Brain microvascular endothelial cell (primary cell): ENCODE measurements at regions not wholly inside any gene's neighbourhood (a gene's known extent, or its start where the extent isn't known, plus 50 kb on each side); places are given as distances from the start of the nearest gene placed in this dataset.

Source experiments
- DNase-seq: peaks from one replicate; pipeline ENCODE4 v3.0.0-alpha.2; 2020
- H3K27ac ChIP-seq: fragments of 250-450 bp; sonication (Bioruptor Pico); 2 replicates; pipeline ENCODE4 v1.5.1; 2020; ENCODE audit warnings: mild to moderate bottlenecking, moderate library complexity
- H3K27me3 ChIP-seq: fragments of 250-450 bp; sonication (Bioruptor Pico); replicated peaks from 2 replicates; pipeline ENCODE4 v1.5.1; 2020; ENCODE audit warnings: mild to moderate bottlenecking
- H3K36me3 ChIP-seq: fragments of 250-450 bp; sonication (Bioruptor Pico); replicated peaks from 2 replicates; pipeline ENCODE4 v1.5.1; 2020; ENCODE audit warnings: mild to moderate bottlenecking
- H3K4me3 ChIP-seq: 2 replicates; pipeline ENCODE4 v1.5.1; 2011; ENCODE audit warnings: low read depth, mild to moderate bottlenecking, control low read depth, low read length, moderate library complexity
- CTCF ChIP-seq: IDR thresholded peaks from 2 replicates; pipeline ENCODE4 v1.5.1; 2011; ENCODE audit warnings: low read depth, mild to moderate bottlenecking, moderate library complexity, low read length, control low read depth, inconsistent platforms; ENCODE audit errors: missing control alignments
- in situ Hi-C: cut with HindIII; loops from 2 replicates; pipeline ENCODE4 v1.10.0; 2017; ENCODE audit warnings: low sequenced_read_pairs, low pct_ligation_motif_present

DNA sequence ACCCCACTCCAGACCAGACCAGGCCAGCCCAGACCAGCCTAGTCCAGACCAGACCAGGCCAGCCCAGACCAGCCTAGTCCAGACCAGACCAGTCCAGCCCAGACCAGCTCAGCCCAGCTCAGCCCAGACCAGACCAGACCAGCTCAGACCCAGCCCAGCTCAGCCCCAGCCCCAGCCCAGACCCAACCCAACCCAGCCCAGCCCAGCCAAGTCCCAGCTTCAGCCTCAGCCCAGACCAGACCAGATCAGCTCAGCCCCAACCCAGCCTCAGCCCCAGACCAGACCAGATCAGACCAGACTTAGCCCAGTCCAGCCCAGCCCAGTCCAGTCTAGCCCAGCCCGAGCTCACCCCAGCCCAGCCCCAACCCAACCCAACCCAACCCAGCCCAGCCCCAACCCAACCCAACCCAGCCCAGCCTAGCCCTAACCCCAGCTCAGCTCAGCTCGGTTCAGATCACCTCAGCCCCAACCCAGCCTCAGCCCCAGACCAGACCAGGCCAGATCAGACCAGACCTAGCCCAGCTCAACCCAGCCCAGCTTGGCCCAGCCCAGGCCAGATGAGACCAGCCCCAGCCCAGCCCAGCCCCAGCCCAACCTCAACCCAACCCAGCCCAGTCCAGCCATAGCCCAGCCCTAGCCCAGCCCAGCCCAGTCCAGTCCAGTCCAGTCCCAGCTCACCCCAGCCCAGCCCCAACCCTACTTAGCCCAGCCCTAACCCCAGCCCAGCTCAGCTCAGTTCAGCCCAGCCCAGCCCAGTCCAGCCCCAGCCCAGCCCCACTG is 204.7 kb downstream of the BCL11B start:
- Histone ChIP-seq H3K36me3 (no peaks in the 10 kb centered on the region), H3K27ac (no peak overlapping the region), H3K4me3 (no peak overlapping the region), H3K27me3 (no peaks in the 10 kb centered on the region)
- no peak for TF ChIP-seq CTCF
- in situ Hi-C loops: no loop called here
- DNase-seq: no peak

GRCh38 chr14:99067927-99068326 is 204.1 kb downstream of the BCL11B start:
- in situ Hi-C loops: no loop called here
- Histone ChIP-seq H3K4me3 (no peak overlapping the region), H3K36me3 (no peaks in the 10 kb centered on the region), H3K27ac (no peak overlapping the region), H3K27me3 (no peaks in the 10 kb centered on the region)
- no peak for DNase-seq
- TF ChIP-seq CTCF: no peak

DNA sequence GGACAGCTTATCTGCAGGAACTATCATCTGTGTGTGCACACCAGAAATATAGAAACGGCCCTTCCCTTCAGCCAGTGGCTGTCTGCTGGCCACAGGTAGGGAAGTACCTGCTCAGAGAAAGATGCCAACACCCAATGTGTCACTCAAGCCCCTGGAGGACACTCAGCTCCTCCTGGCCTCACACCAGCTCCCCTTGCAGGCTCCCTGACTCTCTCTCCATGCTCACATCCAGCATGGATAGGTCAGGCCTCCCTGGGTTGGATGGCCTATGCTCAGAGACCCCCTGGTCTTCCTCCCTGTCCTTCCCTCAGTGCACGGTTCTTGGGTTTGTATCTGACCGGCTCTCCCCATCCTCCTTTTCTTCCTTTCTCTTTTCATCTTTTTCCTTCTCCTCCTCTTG is 202.1 kb downstream of the BCL11B start:
- H3K27me3 ChIP-seq: no peaks in the 10 kb centered on the region
- no peak for DNase-seq
- in situ Hi-C loops: no loop called here
- H3K27ac ChIP-seq: no peak overlapping the region
- no peaks in the 10 kb centered on the region for H3K36me3 ChIP-seq
- TF ChIP-seq CTCF: no peak
- H3K4me3 ChIP-seq: no peak overlapping the region

DNA sequence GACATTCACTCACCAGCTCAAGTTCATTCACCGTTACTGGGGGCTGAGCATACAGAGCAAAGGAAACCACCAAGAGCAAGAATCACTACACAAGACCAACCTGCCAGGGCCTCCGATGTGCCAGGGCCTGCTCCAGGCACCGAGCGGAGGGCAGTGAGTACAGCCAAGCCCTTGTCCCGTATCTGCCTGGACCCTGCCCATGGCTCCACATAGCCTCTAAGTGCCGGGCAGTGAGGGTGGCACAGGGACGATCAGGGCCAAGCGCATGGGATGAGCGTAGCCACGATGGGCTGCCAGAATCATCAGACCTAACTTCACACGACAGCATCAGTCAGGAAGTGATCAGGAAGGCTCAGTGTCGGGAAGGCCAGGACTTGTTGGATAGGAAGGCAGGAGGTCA is 199.6 kb downstream of the BCL11B start:
- in situ Hi-C loops: no loop called here

DNA sequence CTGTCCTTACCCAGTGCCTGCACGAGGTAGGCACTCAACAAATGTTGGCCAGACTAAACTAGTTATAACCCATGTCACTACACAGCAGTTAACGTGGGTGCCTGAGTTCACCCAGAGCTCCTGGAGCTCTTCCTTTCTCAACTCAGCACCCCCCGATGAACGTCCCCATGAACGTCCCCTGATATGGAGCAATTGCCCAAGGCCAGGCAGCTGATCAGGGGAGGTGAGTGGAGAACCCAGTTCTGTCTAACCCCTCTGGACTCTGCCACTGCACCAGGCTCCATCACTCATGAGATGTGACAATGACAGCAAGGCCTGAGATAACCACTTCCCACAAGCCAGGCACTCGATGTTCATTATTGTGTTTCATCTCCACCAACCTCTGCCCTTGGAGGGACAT is 199.0 kb downstream of the BCL11B start:
- H3K27ac ChIP-seq: no peak overlapping the region
- H3K27me3 ChIP-seq: no peaks in the 10 kb centered on the region
- in situ Hi-C loops: no loop called here
- DNase-seq: no peak
- TF ChIP-seq CTCF: no peak
- H3K36me3 ChIP-seq: no peaks in the 10 kb centered on the region
- H3K4me3 ChIP-seq: no peak overlapping the region

More for the DNA sequence above, 199.6 kb downstream of the BCL11B start:
- TF ChIP-seq CTCF: no peak
- no peaks in the 10 kb centered on the region for H3K27me3 ChIP-seq
- no peak overlapping the region for H3K4me3 ChIP-seq
- no peak overlapping the region for H3K27ac ChIP-seq
- H3K36me3 ChIP-seq: no peaks in the 10 kb centered on the region
- DNase-seq: no peak

DNA sequence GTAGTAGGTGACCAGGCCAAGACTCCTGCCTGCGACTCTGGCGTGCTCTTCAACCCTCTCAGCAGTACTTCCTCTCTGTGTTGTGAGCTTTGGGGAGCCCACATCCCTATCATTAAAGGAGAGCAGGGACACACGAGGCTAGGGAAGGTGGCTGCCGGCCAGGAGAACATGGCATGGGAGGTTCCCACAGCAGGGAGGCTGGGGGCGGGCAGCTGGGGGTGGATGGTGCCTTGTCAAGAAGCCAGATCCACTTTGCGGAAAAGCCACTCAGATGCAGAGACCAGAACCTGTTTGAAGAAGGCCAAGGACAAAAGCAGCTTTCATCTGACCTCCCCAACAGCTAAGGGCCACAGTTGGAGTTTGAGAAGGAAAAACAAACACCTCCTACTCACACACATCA is 198.6 kb downstream of the BCL11B start:
- in situ Hi-C loops: no loop called here
- H3K4me3 ChIP-seq: no peak overlapping the region
- H3K27ac ChIP-seq: no peak overlapping the region
- H3K36me3 ChIP-seq: no peaks in the 10 kb centered on the region
- H3K27me3 ChIP-seq: no peaks in the 10 kb centered on the region
- no peak for TF ChIP-seq CTCF
- DNase-seq: no peak
